IMR-90 (cell line): ENCODE measurements at regions not wholly inside any gene's neighbourhood (a gene's known extent, or its start where the extent isn't known, plus 50 kb on each side); places are given as distances from the start of the nearest gene placed in this dataset.

Experiments
- ATAC-seq: fragments of 200-7000 bp; cut with Tn5 transposase; 2 replicates; pipeline ENCODE4 v1.9.1; 2020; ENCODE audit warnings: low read depth, mild to moderate bottlenecking, moderate library complexity
- BruUV-seq: library from RNA; stranded (reverse); fragments of 400-500 nt; replicated peaks from 2 replicates; lab custom pipeline; 2021; lab: Mats Ljungman, UMichigan
- CTCF ChIA-PET: fragments of 300-600 bp; formaldehyde crosslinking; extraction: SDS; loops from one replicate; lab custom pipeline; 2021; ENCODE audit warnings: antibody characterized with exemption; lab: Yijun Ruan, JAX
- POLR2A ChIA-PET: fragments of 300-600 bp; sonication (Branson Sonifier 250); formaldehyde crosslinking; loops from one replicate; lab custom pipeline; 2022; ENCODE audit warnings: antibody characterized with exemption; ENCODE audit not compliant: unreplicated experiment; lab: Charles Lee
- DNase-seq: peaks from one replicate; pipeline ENCODE4 v3.0.0; 2013
- H2AFZ ChIP-seq: replicated peaks from 2 replicates; pipeline ENCODE3; 2013; ENCODE audit warnings: low read length, mild to moderate bottlenecking; ENCODE audit not compliant: poor library complexity
- H2AK5ac ChIP-seq: 2 replicates; pipeline ENCODE4 v1.6.1; 2013; ENCODE audit warnings: low read depth, low read length, inconsistent platforms
- H2AK9ac ChIP-seq: replicated peaks from 2 replicates; pipeline ENCODE3; 2013; ENCODE audit warnings: mild to moderate bottlenecking, low read depth, low read length, moderate library complexity; ENCODE audit not compliant: poor library complexity
- H2BK120ac ChIP-seq: 2 replicates; pipeline ENCODE4 v1.6.1; 2013; ENCODE audit warnings: low read depth, low read length, inconsistent platforms
- H2BK15ac ChIP-seq: 3 replicates; pipeline ENCODE4 v1.6.1; 2013; ENCODE audit warnings: low read depth, low read length, inconsistent platforms
- H2BK20ac ChIP-seq: 2 replicates; pipeline ENCODE4 v1.6.1; 2013; ENCODE audit warnings: low read depth, mild to moderate bottlenecking, inconsistent platforms, low read length, moderate library complexity
- H2BK5ac ChIP-seq: 2 replicates; pipeline ENCODE4 v1.6.1; 2013; ENCODE audit warnings: mild to moderate bottlenecking, low read depth, low read length, inconsistent platforms; ENCODE audit not compliant: poor library complexity, severe bottlenecking
- H3K14ac ChIP-seq: replicated peaks from 2 replicates; pipeline ENCODE4 v1.6.1; 2013; ENCODE audit warnings: low read depth, low read length, inconsistent platforms
- H3K18ac ChIP-seq: 2 replicates; pipeline ENCODE4 v1.6.1; 2013; ENCODE audit warnings: low read depth, low read length, control low read depth
- H3K23ac ChIP-seq: 2 replicates; pipeline ENCODE4 v1.6.1; 2013; ENCODE audit warnings: low read depth, low read length, inconsistent platforms
- H3K27ac ChIP-seq: 2 replicates; pipeline ENCODE4 v1.5.1; 2013; ENCODE audit warnings: mild to moderate bottlenecking, control low read depth, low read length; ENCODE audit not compliant: insufficient read depth
- H3K27me3 ChIP-seq: 2 replicates; pipeline ENCODE4 v1.6.1; 2013; ENCODE audit warnings: low read length; ENCODE audit not compliant: control insufficient read depth, insufficient read depth
- H3K36me3 ChIP-seq: 2 replicates; pipeline ENCODE4 v1.6.1; 2013; ENCODE audit warnings: low read length, mixed read lengths; ENCODE audit not compliant: control insufficient read depth, insufficient read depth
- H3K4ac ChIP-seq: 2 replicates; pipeline ENCODE4 v1.6.1; 2013; ENCODE audit warnings: low read depth, low read length, inconsistent platforms
- H3K4me1 ChIP-seq: 2 replicates; pipeline ENCODE4 v1.6.1; 2013; ENCODE audit warnings: low read length, mixed read lengths; ENCODE audit not compliant: control insufficient read depth, insufficient read depth
- H3K4me2 ChIP-seq: 2 replicates; pipeline ENCODE4 v1.6.1; 2013; ENCODE audit warnings: low read depth, mild to moderate bottlenecking, control low read depth, low read length, moderate library complexity
- H3K4me3 ChIP-seq: 2 replicates; pipeline ENCODE4 v1.5.1; 2013; ENCODE audit warnings: low read depth, mild to moderate bottlenecking, control low read depth, low read length, moderate library complexity; ENCODE audit not compliant: insufficient read depth
- H3K56ac ChIP-seq: 2 replicates; pipeline ENCODE4 v1.6.1; 2013; ENCODE audit warnings: low read length, inconsistent platforms; ENCODE audit not compliant: insufficient read depth; ENCODE audit errors: extremely low read depth
- H3K79me1 ChIP-seq, 2 experiments: 2 replicates each; pipeline ENCODE4 v1.6.1; 2013; ENCODE audit warnings: low read length in 2 of 2, inconsistent platforms in 1 of 2, low read depth in 1 of 2
- H3K9ac ChIP-seq: 2 replicates; pipeline ENCODE4 v1.6.1; 2013; ENCODE audit warnings: low read depth, low read length, control low read depth
- H3K9me1 ChIP-seq: 2 replicates; pipeline ENCODE4 v1.6.1; 2013; ENCODE audit warnings: low read length, inconsistent platforms; ENCODE audit not compliant: insufficient read depth
- H3K9me3 ChIP-seq: 2 replicates; pipeline ENCODE4 v1.6.1; 2013; ENCODE audit warnings: low read length; ENCODE audit not compliant: control insufficient read depth, insufficient read depth
- H4K20me1 ChIP-seq: 2 replicates; pipeline ENCODE4 v1.6.1; 2013; ENCODE audit warnings: low read length, inconsistent platforms; ENCODE audit not compliant: insufficient read depth
- H4K5ac ChIP-seq: 2 replicates; pipeline ENCODE4 v1.6.1; 2013; ENCODE audit warnings: mild to moderate bottlenecking, low read depth, low read length, control low read depth
- H4K8ac ChIP-seq, 2 experiments: 2 replicates each; pipeline ENCODE4 v1.6.1; 2013; ENCODE audit warnings: low read depth in 2 of 2, low read length in 2 of 2, control low read depth in 1 of 2, inconsistent platforms in 1 of 2
- H4K91ac ChIP-seq: 2 replicates; pipeline ENCODE4 v1.6.1; 2013; ENCODE audit warnings: low read depth, low read length, inconsistent platforms; ENCODE audit not compliant: insufficient read depth
- CEBPB ChIP-seq: IDR thresholded peaks from 2 replicates; pipeline ENCODE4 v1.6.1; 2012; ENCODE audit warnings: low read depth, low read length, improper control_type of control experiment
- MAZ ChIP-seq: IDR thresholded peaks from 2 replicates; pipeline ENCODE4 v1.6.1; 2012; ENCODE audit warnings: low read depth, mild to moderate bottlenecking, low read length, improper control_type of control experiment, moderate library complexity, borderline replicate concordance
- WGBS, 2 experiments: methylation state at CpG; one replicate each; pipeline versions ENCODE4 v1.1.5 to v1.1.7; 2013; ENCODE audit warnings: missing lambda C conversion rate in 2 of 2; ENCODE audit not compliant: insufficient read length in 1 of 2; ENCODE audit errors: extremely low coverage in 2 of 2; 5-methylcytosine and 5-hydroxymethylcytosine counted together
- dilution Hi-C: fragments of 300-500 bp; cut with HindIII; formaldehyde crosslinking; loops from one replicate; pipeline ENCODE4 v1.14.3; 2018; ENCODE audit warnings: low sequenced_read_pairs; ENCODE audit not compliant: unreplicated experiment
- in situ Hi-C: fragments of 300-500 bp; cut with MboI; formaldehyde crosslinking; loops from 3 replicates; pipeline ENCODE4 v1.14.3; 2019; ENCODE audit warnings: low sequenced_read_pairs, inconsistent platforms, mixed read lengths
- intact Hi-C: fragments of 100-400 bp; cut with micrococcal nuclease; formaldehyde crosslinking; loops from 2 replicates; pipeline ENCODE4 v1.10.0; 2022

- H3K79me1 ChIP-seq = no peaks in the 10 kb centered on the region
- H2BK20ac ChIP-seq = no peak overlapping the region
- intact Hi-C loops = no loop called here
- TF ChIP-seq CEBPB (peak; percentile 35; the same call in 1 of the 2 replicates), MAZ (no peak)
- DNase-seq = peak; percentile 52
- no peak overlapping the region for H3K56ac ChIP-seq
- no peak overlapping the region for H3K14ac ChIP-seq
- H2BK15ac ChIP-seq = no peak overlapping the region
- ChIA-PET POLR2A (no interaction called here), CTCF (interaction anchor here (0.9 kb wide), 1 partner anchor 32 kb away, joined by 3 read pairs; no protein-coding TSS in a partner anchor)
- H3K9me1 ChIP-seq = no peaks in the 10 kb centered on the region
- no peak overlapping the region for H4K5ac ChIP-seq
- H3K4ac ChIP-seq = no peak overlapping the region
- no peak overlapping the region for H3K27ac ChIP-seq
- no peak overlapping the region for H2AK9ac ChIP-seq
- ATAC-seq = no peak
- in situ Hi-C loops = no loop called here
- dilution Hi-C loops = no loop called here
- H3K4me1 ChIP-seq = no peaks in the 10 kb centered on the region
- no CpG with 5 or more reads among the region's 1 CpG for WGBS, 2 experiments
- no peaks in the 10 kb centered on the region for H4K20me1 ChIP-seq
- no peak overlapping the region for H3K9ac ChIP-seq
- no peak overlapping the region for H3K23ac ChIP-seq
- no peaks in the 10 kb centered on the region for H3K36me3 ChIP-seq
- no peak overlapping the region for H2AK5ac ChIP-seq
- BruUV-seq = no TSS peak
- H3K27me3 ChIP-seq = no peaks in the 10 kb centered on the region
- no peak overlapping the region for H3K4me2 ChIP-seq
- H2BK5ac ChIP-seq = no peak overlapping the region
- H2BK120ac ChIP-seq = no peak overlapping the region
- no peak overlapping the region for H3K18ac ChIP-seq
- H2AFZ ChIP-seq = no peak overlapping the region
- no peaks in the 10 kb centered on the region for H3K9me3 ChIP-seq
- H3K4me3 ChIP-seq = no peak overlapping the region
- no peak overlapping the region for H4K91ac ChIP-seq
- H4K8ac ChIP-seq = no peak overlapping the region
Observed at GRCh38 chr1:195415584-195415983, 1192.7 kb downstream of the KCNT2 start.
